ENCODE measurements at regions not wholly inside any gene's neighbourhood (a gene's known extent, or its start where the extent isn't known, plus 50 kb on each side); places are given as distances from the start of the nearest gene placed in this dataset.
"Not testable (repeated sequence)": the region's sequence is repeated elsewhere in the genome, so short reads cannot be mapped to it uniquely, and the experiment has no call there.

DNA sequence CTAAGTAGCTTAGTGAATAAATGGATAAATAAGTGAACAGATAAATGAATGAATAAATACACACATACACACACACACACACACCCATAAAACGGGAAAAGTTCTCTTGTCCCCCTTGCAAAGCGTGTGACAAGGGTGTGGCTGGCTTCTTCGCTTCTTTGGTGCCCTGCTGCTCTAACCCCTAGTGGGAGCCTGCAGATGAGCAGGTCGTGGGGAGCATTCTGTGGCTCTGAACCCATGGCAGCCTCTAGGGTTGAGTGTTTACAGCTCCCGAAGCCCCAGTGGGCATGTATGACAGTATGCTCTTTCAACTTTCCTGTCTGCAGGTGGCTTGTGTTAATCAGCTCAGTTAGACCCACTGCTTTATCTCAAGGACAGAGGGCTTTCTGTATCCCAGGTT, 582.3 kb downstream of the EDEM1 start:
- Histone ChIP-seq H3K36me3 (replicated peaks; ENCODE audit: insufficient read depth, low read length) (no peaks in the 10 kb centered on the region), H2AFZ (ENCODE audit: low read length) (no peak overlapping the region), H3K79me2 (ENCODE audit: low read length) (no peaks in the 10 kb centered on the region), H4K20me1 (ENCODE audit: insufficient read depth, low read length) (no peaks in the 10 kb centered on the region), H3K9me3 (replicated peaks; ENCODE audit: insufficient read depth, low read length) (no peaks in the 10 kb centered on the region), H3K27me3 (replicated peaks; ENCODE audit: insufficient read depth, low read length) (no peaks in the 10 kb centered on the region), H3K9me2 (replicated peaks; ENCODE audit: insufficient read depth, low read length) (no peaks in the 10 kb centered on the region), H3K4me2 (ENCODE audit: low read depth, low read length) (no peak overlapping the region), H3K4me1 (ENCODE audit: low read length) (no peaks in the 10 kb centered on the region), H3K27ac (ENCODE audit: low read length) (no peak overlapping the region), H3K9ac (ENCODE audit: low read length) (no peak overlapping the region), H3F3A (ENCODE audit: insufficient read depth, low read length) (no peaks in the 10 kb centered on the region), H3K4me3 (ENCODE audit: low read length) (no peak overlapping the region)
- no peak for DNase-seq
- TF ChIP-seq CTCF (IDR thresholded peaks at IDR 0.05; ENCODE audit: low read length) = no peak

GRCh38 chr3:5774337-5774736, 586.8 kb downstream of the EDEM1 start:
- no peak overlapping the region for H3K4me2 ChIP-seq (ENCODE audit: low read depth, low read length)
- H3K27ac ChIP-seq (ENCODE audit: low read length) = no peak overlapping the region
- H3K9me2 ChIP-seq (replicated peaks; ENCODE audit: insufficient read depth, low read length) = no peaks in the 10 kb centered on the region
- H3K27me3 ChIP-seq (replicated peaks; ENCODE audit: insufficient read depth, low read length) = no peaks in the 10 kb centered on the region
- no peaks in the 10 kb centered on the region for H3K4me1 ChIP-seq (ENCODE audit: low read length)
- no peaks in the 10 kb centered on the region for H3K36me3 ChIP-seq (replicated peaks; ENCODE audit: insufficient read depth, low read length)
- no peak overlapping the region for H2AFZ ChIP-seq (ENCODE audit: low read length)
- H3K9ac ChIP-seq (ENCODE audit: low read length) = no peak overlapping the region
- no peaks in the 10 kb centered on the region for H3K9me3 ChIP-seq (replicated peaks; ENCODE audit: insufficient read depth, low read length)
- no peaks in the 10 kb centered on the region for H3K79me2 ChIP-seq (ENCODE audit: low read length)
- no peak for DNase-seq
- TF ChIP-seq EZH2phosphoT487 (IDR thresholded peaks at IDR 0.05; ENCODE audit: low read length) (no peak), EZH2 (optimal IDR thresholded peaks at IDR 0.05; ENCODE audit: low read depth, low read length) (no peak), CTCF (IDR thresholded peaks at IDR 0.05; ENCODE audit: low read length) (no peak)
- H3F3A ChIP-seq (ENCODE audit: insufficient read depth, low read length) = no peaks in the 10 kb centered on the region
- no peak overlapping the region for H3K4me3 ChIP-seq (ENCODE audit: low read length)
- no peaks in the 10 kb centered on the region for H4K20me1 ChIP-seq (ENCODE audit: insufficient read depth, low read length)

DNA sequence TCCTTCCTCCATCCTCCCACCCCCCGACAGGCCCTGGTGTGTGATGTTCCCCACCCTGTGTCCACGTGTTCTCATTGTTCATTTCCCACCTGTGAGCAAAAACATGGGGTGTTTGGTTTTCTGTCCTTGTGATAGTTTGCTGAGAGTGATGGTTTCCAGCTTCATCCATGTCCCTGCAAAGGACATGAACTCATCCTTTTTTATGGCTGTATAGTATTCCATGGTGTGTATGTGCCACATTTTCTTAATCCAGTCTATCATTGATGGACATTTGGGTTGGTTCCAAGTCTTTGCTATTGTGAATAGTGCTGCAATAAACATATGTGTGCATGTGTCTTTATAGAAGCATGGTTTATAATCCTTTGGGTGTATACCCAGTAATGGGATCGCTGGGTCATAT, 587.6 kb downstream of the EDEM1 start:
- not testable (repeated sequence) for H3K27ac ChIP-seq (ENCODE audit: low read length)

DNA sequence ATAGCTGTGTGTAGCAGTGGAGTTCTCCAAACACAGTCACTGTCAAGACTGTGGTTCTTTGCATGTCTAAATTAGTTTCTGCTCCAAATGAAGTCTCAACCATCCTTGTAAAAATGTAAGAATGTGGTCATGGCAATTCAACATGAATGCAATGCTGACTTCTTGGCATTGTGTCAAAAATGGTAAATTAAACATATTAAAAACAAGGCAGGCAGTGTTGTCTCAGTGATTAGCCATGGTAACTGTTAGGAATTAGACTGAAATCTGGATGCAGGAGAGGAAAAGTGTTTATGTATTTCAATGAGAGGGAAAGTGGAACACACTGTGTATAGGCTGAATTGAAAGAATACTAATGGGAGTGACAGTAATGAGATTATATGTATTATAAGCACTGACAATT, 597.2 kb downstream of the EDEM1 start:
- H3K79me2 ChIP-seq (ENCODE audit: low read length) = no peaks in the 10 kb centered on the region
- no peak overlapping the region for H2AFZ ChIP-seq (ENCODE audit: low read length)
- H3F3A ChIP-seq (ENCODE audit: insufficient read depth, low read length) = no peaks in the 10 kb centered on the region
- H3K4me3 ChIP-seq (ENCODE audit: low read length) = no peak overlapping the region
- no peak overlapping the region for H3K9ac ChIP-seq (ENCODE audit: low read length)
- H3K9me2 ChIP-seq (replicated peaks; ENCODE audit: insufficient read depth, low read length) = no peaks in the 10 kb centered on the region
- H4K20me1 ChIP-seq (ENCODE audit: insufficient read depth, low read length) = no peaks in the 10 kb centered on the region
- no peak for DNase-seq
- no peaks in the 10 kb centered on the region for H3K4me1 ChIP-seq (ENCODE audit: low read length)
- no peak for TF ChIP-seq EZH2 (optimal IDR thresholded peaks at IDR 0.05; ENCODE audit: low read depth, low read length)
- TF ChIP-seq CTCF (IDR thresholded peaks at IDR 0.05; ENCODE audit: low read length) = no peak
- no peak for TF ChIP-seq EZH2phosphoT487 (IDR thresholded peaks at IDR 0.05; ENCODE audit: low read length)
- no peak overlapping the region for H3K4me2 ChIP-seq (ENCODE audit: low read depth, low read length)
- H3K9me3 ChIP-seq (replicated peaks; ENCODE audit: insufficient read depth, low read length) = no peaks in the 10 kb centered on the region
- no peaks in the 10 kb centered on the region for H3K27me3 ChIP-seq (replicated peaks; ENCODE audit: insufficient read depth, low read length)
- no peaks in the 10 kb centered on the region for H3K36me3 ChIP-seq (replicated peaks; ENCODE audit: insufficient read depth, low read length)
- H3K27ac ChIP-seq (ENCODE audit: low read length) = no peak overlapping the region

More for the DNA sequence above, 587.6 kb downstream of the EDEM1 start:
- not testable (repeated sequence) for H3K79me2 ChIP-seq (ENCODE audit: low read length); H3K9me2 ChIP-seq (replicated peaks; ENCODE audit: insufficient read depth, low read length); H3K4me1 ChIP-seq (ENCODE audit: low read length); H3F3A ChIP-seq (ENCODE audit: insufficient read depth, low read length); H2AFZ ChIP-seq (ENCODE audit: low read length); H3K4me2 ChIP-seq (ENCODE audit: low read depth, low read length); H3K9me3 ChIP-seq (replicated peaks; ENCODE audit: insufficient read depth, low read length); H3K36me3 ChIP-seq (replicated peaks; ENCODE audit: insufficient read depth, low read length); H3K4me3 ChIP-seq (ENCODE audit: low read length); DNase-seq; H4K20me1 ChIP-seq (ENCODE audit: insufficient read depth, low read length); H3K27me3 ChIP-seq (replicated peaks; ENCODE audit: insufficient read depth, low read length); H3K9ac ChIP-seq (ENCODE audit: low read length)
